GM12892 (cell line): ENCODE measurements at regions not wholly inside any gene's neighbourhood (a gene's known extent, or its start where the extent isn't known, plus 50 kb on each side); places are given as distances from the start of the nearest gene placed in this dataset.

ENCODE experiments used
- POLR2A ChIP-seq: IDR thresholded peaks from 2 replicates; pipeline ENCODE4 v1.6.1; 2011; ENCODE audit warnings: low read depth, low read length, control low read depth
- POLR2AphosphoS5 ChIP-seq: IDR thresholded peaks from 2 replicates; pipeline ENCODE4 v1.6.1; 2011; ENCODE audit warnings: low read depth, low read length, control low read depth

GRCh38 chr10:24104895-24105294 lies 104.0 kb upstream of the KIAA1217 start:
- no peak for TF ChIP-seq POLR2A
- TF ChIP-seq POLR2AphosphoS5, result no peak
